IPS DF 6.9 (cell line): ENCODE measurements at regions not wholly inside any gene's neighbourhood (a gene's known extent, or its start where the extent isn't known, plus 50 kb on each side); places are given as distances from the start of the nearest gene placed in this dataset.

ENCODE experiments used
- DNase-seq: peaks from one replicate; pipeline ENCODE4 v3.0.0-alpha.2; 2013; ENCODE audit warnings: low read depth, low spot score
- H3K27ac ChIP-seq: one replicate; pipeline ENCODE4 v1.5.1; 2013; ENCODE audit warnings: low read length, control low read depth
- H3K27me3 ChIP-seq: 2 replicates; pipeline ENCODE4 v1.6.1; 2013; ENCODE audit warnings: mild to moderate bottlenecking, low read length; ENCODE audit not compliant: control insufficient read depth, insufficient read depth
- H3K36me3 ChIP-seq: 2 replicates; pipeline ENCODE4 v1.6.1; 2013; ENCODE audit warnings: low read length; ENCODE audit not compliant: control insufficient read depth, insufficient read depth
- H3K4me1 ChIP-seq: 2 replicates; pipeline ENCODE4 v1.6.1; 2013; ENCODE audit warnings: low read length; ENCODE audit not compliant: control insufficient read depth, insufficient read depth
- H3K4me3 ChIP-seq: 2 replicates; pipeline ENCODE4 v1.5.1; 2013; ENCODE audit warnings: mild to moderate bottlenecking, low read length
- H3K9me3 ChIP-seq: 2 replicates; pipeline ENCODE4 v1.6.1; 2013; ENCODE audit warnings: low read length, inconsistent platforms; ENCODE audit not compliant: control insufficient read depth, insufficient read depth
- WGBS: extraction: QIAGEN DNeasy Blood & Tissue Kit; methylation state at CpG from one replicate; pipeline ENCODE4 v1.1.7; 2013; ENCODE audit warnings: mixed read lengths, missing lambda C conversion rate; ENCODE audit not compliant: insufficient read length, insufficient coverage; 5-methylcytosine and 5-hydroxymethylcytosine counted together

DNA sequence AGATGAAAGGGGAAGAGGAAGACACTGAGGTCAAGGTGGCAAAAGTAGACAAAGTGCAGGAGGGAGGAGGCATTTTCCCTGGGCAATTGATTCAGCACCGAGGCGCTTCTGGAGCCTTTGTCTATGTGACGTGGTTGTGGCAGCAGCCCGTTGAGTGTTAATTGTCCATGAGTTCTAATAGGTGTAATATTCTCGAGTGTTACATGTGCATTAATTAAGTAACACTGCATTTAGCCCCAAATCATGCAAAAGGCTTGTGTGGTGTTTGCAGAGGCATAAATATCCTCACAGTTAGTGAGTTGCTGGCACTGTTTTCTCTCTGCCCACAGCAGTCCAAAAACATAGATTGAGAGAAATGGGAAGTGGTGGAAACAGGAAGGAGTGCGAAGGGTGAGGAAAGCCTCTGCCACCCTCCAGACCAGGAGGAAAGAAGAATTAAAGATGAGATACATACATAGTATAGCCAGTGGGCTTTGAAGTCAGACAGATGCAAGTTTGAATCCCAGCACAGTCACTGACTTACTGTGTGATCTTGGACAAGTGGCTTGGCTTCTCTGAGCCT is 361.2 kb downstream of the MN1 start:
- peaks cover 4% of the 10 kb centered on the region; the same call in 1 of the 2 replicates for H3K4me1 ChIP-seq
- no peak for DNase-seq
- H3K36me3 ChIP-seq: no peaks in the 10 kb centered on the region
- H3K4me3 ChIP-seq: no peak overlapping the region
- no peaks in the 10 kb centered on the region for H3K9me3 ChIP-seq
- no peak overlapping the region for H3K27ac ChIP-seq
- no CpG with 5 or more reads among the region's 6 CpGs for WGBS
- no peaks in the 10 kb centered on the region for H3K27me3 ChIP-seq

DNA sequence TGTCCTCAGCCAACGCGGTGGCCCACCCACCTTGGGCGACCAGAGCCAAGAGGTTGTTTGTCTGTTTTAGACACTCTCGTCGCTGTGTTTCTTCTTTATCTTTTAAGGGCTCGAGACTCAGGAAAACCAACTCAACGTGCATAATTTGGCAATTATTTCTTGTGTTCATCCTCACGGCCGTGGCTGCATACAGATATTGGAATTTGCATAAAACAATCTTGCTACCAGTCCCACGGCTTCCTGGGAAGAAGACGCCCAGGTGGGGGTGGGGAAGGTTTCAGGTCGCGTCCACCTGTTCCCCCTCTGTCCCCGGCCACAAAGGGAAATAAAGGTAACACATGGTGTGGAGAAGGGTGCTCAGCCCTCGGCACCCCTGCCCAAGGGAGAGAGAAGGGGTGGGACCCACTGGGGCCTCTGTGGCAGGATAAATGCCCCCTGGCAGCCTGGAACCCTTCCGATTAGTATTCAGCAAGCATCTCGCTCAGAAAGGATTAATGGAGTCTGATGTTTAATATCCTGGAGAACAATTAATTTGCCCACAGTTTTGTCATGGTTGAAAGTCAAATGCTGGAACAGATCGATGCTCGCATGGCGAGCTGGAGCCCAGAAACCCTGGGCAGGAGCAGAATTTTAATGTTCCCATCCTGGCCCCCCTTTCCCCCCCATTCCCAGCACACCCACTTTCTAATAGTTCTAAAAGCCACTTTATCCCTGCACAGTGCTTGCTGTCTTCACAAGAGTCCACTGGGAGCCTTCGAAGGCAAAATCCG is 359.7 kb downstream of the MN1 start:
- Histone ChIP-seq H3K4me3 (no peak overlapping the region), H3K9me3 (no peaks in the 10 kb centered on the region), H3K36me3 (no peaks in the 10 kb centered on the region), H3K4me1 (peaks cover 4% of the 10 kb centered on the region; the same call in 1 of the 2 replicates), H3K27ac (no peak overlapping the region), H3K27me3 (no peaks in the 10 kb centered on the region)
- no peak for DNase-seq
- WGBS: no CpG with 5 or more reads among the region's 22 CpGs

DNA sequence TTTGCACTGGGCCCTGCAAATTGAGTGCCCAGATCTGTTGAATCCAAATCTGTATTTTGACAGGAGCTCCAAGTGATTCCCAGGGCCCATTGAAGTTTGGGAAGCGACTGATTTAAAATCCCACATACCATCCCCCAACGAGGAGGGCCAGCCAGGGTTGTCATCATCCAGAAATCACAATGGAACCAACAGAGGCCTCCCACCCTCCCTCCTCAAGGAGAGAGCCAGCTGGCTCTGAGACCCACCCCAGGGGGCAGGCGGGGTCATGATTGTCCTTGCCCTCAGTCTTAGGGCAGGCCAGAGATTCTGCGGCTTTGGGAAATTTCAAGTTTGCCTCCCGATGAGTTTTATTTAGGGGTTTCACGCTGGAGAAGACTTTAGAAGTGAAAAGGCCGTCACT is 358.2 kb downstream of the MN1 start:
- H3K27ac ChIP-seq: no peak overlapping the region
- H3K4me1 ChIP-seq: peaks cover 6% of the 10 kb centered on the region; the same call in 1 of the 2 replicates
- DNase-seq: no peak
- no peaks in the 10 kb centered on the region for H3K9me3 ChIP-seq
- H3K27me3 ChIP-seq: no peaks in the 10 kb centered on the region
- no peak overlapping the region for H3K4me3 ChIP-seq
- no peaks in the 10 kb centered on the region for H3K36me3 ChIP-seq
- WGBS: no CpG with 5 or more reads among the region's 7 CpGs

DNA sequence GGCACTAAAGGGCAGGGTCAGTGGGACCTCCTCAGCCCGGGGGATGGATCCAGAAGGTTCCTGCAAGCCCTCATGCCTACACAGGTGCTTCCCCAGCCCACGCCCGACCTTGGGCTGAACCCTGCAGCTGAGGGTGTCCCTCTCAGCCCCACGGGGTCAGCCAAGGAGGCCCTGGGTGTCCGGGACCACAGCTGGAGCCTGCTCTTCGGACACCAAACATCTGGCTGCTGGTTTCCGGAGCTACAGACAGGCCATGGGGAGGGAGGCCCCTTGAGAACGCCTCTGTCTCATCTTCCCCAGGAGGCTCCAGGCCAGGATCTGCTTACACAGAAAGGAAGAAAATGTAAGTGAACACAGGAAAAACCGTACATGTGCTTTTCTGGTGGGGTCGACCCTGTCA is 355.7 kb downstream of the MN1 start:
- Histone ChIP-seq H3K27me3 (no peaks in the 10 kb centered on the region), H3K4me1 (peaks cover 6% of the 10 kb centered on the region; the same call in 1 of the 2 replicates), H3K9me3 (no peaks in the 10 kb centered on the region), H3K27ac (no peak overlapping the region), H3K4me3 (no peak overlapping the region), H3K36me3 (no peaks in the 10 kb centered on the region)
- no peak for DNase-seq
- no CpG with 5 or more reads among the region's 10 CpGs for WGBS

DNA sequence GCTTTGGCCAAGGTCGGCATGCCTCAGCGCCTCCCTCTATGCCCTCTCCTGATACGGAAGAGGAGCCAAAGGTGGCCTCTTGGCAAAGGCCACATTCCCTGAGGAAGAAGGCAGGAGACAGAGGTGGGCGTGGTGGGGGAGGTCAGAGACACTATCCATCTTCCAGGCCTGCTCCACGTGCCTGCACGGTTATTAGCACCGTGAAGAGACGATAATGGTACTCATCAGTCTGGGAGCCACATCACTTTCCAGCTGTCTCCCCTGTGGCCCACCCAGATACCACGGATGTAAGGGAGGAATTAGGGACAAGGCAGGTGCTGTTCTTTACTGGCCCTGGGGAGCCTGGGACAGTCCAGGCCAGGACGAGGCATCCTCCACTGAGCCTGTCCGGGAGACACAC is 354.3 kb downstream of the MN1 start:
- no peak overlapping the region for H3K27ac ChIP-seq
- no CpG with 5 or more reads among the region's 11 CpGs for WGBS
- no peaks in the 10 kb centered on the region for H3K9me3 ChIP-seq
- DNase-seq: no peak
- no peak overlapping the region for H3K4me3 ChIP-seq
- H3K36me3 ChIP-seq: no peaks in the 10 kb centered on the region
- H3K4me1 ChIP-seq: 0 out of 2 replicates have a peak, but pooled peaks cover 6% of the 10 kb centered on the region
- H3K27me3 ChIP-seq: no peaks in the 10 kb centered on the region

DNA sequence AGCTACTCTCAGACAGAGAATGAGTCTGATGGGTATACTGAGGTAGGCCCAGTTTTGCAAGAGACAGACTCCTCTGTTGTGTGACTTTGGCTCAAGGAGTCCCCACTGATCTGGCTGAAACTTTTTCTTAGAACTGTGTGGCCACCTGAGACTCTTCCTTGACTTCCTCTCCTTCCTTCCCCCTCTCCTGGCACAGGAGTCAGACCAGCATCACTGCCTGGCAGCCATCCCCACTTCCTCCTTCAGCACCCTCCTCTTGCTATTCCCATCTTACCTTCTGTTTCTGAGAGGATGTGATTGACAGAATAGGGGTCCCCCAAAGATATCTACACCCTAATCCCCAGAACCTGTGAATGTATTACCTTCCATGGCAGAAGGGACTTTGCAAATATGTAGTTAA is 351.1 kb downstream of the MN1 start:
- Histone ChIP-seq H3K27ac (no peak overlapping the region), H3K27me3 (no peaks in the 10 kb centered on the region), H3K36me3 (no peaks in the 10 kb centered on the region), H3K4me3 (no peak overlapping the region), H3K9me3 (no peaks in the 10 kb centered on the region), H3K4me1 (peaks cover 4% of the 10 kb centered on the region; the same call in 1 of the 2 replicates)
- DNase-seq: no peak

DNA sequence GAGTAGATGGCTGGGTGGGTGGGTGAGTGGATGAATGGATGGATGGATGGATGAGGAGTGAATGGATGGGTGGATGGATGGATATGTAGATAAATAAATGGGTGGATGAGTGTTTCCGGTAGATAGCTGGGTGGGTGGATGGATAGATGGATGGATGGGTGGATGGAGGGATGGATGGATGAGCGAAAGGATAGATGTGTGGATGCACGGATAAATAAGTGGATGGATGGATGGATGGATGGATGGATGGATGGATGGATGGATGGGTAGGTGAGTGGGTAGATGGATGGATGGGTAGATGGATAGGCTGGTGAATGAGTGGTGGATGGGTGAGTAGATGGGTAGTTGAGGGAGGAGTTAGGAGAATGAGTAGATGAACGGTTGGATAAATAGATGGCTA is 349.3 kb downstream of the MN1 start:
- no peak for DNase-seq

DNA sequence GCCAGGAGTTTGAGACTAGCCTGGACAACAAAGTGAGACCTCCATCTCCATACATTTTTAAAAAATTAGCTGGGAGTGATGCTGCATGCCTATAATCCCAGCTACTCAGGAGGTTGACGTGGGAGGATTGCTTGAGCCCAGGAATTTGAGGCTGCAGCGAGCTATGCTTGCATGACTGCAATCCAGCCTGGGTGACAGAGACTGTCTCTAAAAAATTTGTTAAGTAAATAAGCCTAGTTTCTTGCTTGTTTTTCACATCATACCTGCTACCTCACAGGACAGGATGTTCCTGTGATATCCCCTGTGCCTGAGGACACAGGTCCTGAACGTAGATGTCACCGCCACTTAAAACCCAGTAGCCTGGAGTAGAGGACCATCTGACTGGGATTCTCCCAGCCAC is 348.6 kb downstream of the MN1 start:
- no peak overlapping the region for H3K27ac ChIP-seq
- H3K36me3 ChIP-seq: no peaks in the 10 kb centered on the region
- no peaks in the 10 kb centered on the region for H3K9me3 ChIP-seq
- H3K4me3 ChIP-seq: no peak overlapping the region
- no peak for DNase-seq
- WGBS: no CpG with 5 or more reads among the region's 4 CpGs
- peaks cover 4% of the 10 kb centered on the region; the same call in 1 of the 2 replicates for H3K4me1 ChIP-seq
- no peaks in the 10 kb centered on the region for H3K27me3 ChIP-seq

More for the DNA sequence above, 349.3 kb downstream of the MN1 start:
- Histone ChIP-seq H3K27me3 (no peaks in the 10 kb centered on the region), H3K36me3 (no peaks in the 10 kb centered on the region), H3K27ac (no peak overlapping the region), H3K4me3 (no peak overlapping the region), H3K9me3 (no peaks in the 10 kb centered on the region), H3K4me1 (peaks cover 4% of the 10 kb centered on the region; the same call in 1 of the 2 replicates)
- WGBS: 100% methylated on average over 4 of the region's 4 CpGs

DNA sequence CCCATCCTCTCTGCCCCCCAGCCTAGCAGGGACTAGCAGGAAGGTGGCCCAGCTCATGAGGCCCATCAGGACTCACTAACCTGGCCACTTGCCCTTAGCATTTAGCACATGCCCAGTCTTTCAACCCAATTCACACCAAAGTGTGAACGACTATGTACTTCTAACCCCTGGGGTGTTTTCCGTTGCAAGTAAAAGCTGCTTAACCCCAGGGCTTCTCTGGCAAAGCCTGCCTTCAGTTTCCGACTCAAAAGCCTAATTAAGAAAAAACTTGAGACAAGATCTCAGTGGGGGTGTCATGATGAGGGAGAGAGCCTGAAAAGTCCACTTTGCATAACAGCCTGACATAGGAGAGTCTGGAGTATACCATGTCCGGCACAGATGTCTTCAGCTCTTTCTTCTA is 347.8 kb downstream of the MN1 start:
- no peaks in the 10 kb centered on the region for H3K27me3 ChIP-seq
- no peak overlapping the region for H3K27ac ChIP-seq
- no peaks in the 10 kb centered on the region for H3K9me3 ChIP-seq
- no peak for DNase-seq
- no peaks in the 10 kb centered on the region for H3K36me3 ChIP-seq
- H3K4me3 ChIP-seq: no peak overlapping the region
- WGBS: no CpG with 5 or more reads among the region's 4 CpGs
- peaks cover 2% of the 10 kb centered on the region; the same call in 1 of the 2 replicates for H3K4me1 ChIP-seq

DNA sequence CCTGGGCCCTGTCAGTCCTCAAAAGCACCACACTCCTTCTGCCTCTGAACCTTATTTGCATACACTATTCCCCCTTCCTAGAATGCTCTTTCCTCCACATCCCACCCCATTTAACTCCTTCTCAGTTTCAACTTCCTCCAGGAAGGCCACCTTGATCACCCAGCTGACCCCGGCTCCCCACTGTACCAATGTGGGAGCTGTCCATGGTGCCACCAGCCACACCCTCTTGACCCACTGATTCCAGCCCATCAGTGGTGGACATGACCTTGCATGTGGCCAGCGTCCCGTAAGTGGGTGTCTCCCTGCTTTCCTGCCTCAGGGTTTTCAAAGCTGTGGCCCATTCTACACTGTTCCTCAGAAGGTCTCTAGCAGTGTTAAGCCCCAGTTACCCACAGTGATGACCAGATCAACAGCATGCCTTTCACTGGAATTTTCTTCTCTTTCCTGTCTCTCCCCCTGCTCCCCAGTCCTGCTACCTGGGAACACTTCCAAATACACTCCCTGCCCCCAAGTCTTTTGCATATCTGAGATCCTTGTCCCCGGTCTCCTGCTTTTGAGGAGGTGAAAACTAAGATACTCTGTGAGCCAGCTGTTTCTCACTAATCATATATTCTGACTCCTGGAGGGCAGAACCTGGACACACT is 346.6 kb downstream of the MN1 start:
- Histone ChIP-seq H3K4me1 (peaks cover 2% of the 10 kb centered on the region; the same call in 1 of the 2 replicates), H3K36me3 (no peaks in the 10 kb centered on the region), H3K4me3 (no peak overlapping the region), H3K27me3 (no peaks in the 10 kb centered on the region), H3K27ac (no peak overlapping the region), H3K9me3 (no peaks in the 10 kb centered on the region)
- no peak for DNase-seq
- WGBS: no CpG with 5 or more reads among the region's 4 CpGs
